ENCODE measurements at regions not wholly inside any gene's neighbourhood (a gene's known extent, or its start where the extent isn't known, plus 50 kb on each side); places are given as distances from the start of the nearest gene placed in this dataset.
"Not testable (repeated sequence)": the region's sequence is repeated elsewhere in the genome, so short reads cannot be mapped to it uniquely, and the experiment has no call there.

- no peak for DNase-seq (ENCODE audit: low spot score)
Measured at GRCh38 chr4:29104694-29105093, 1615.5 kb upstream of the PCDH7 start.

DNA sequence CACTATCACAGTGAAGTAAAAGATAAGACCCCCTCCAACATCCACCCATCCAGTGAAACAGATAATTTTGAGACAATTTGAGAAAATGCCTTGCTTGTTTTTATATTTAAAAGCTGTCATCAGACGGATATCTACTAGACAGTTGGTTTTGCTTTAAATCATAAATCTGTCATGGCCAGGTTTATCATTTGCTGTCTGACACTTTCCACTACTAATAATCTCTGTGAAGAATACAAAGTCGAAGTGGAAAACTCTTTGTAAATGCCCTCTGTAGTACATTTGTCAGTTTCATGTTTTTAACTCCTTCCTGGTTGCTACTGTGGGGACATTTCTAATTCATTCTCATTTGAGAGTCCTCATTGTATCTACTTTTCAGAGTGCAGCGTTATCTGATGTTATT is 1606.2 kb upstream of the PCDH7 start:
- no peak for DNase-seq (ENCODE audit: low spot score)

GRCh38 chr4:29117231-29117722 is 1602.9 kb upstream of the PCDH7 start:
- not testable (repeated sequence) for DNase-seq (ENCODE audit: low spot score)

- DNase-seq (ENCODE audit: low spot score): no peak
Measured at GRCh38 chr4:29121586-29121985, 1598.6 kb upstream of the PCDH7 start.

- DNase-seq (ENCODE audit: low spot score): no peak
Measured at GRCh38 chr4:29128810-29129209, 1591.4 kb upstream of the PCDH7 start.

- no peak for DNase-seq (ENCODE audit: low spot score)
Measured at GRCh38 chr4:29131304-29131703, 1588.9 kb upstream of the PCDH7 start.

GRCh38 chr4:29142708-29143107 is 1577.5 kb upstream of the PCDH7 start:
- DNase-seq (ENCODE audit: low spot score): no peak

GRCh38 chr4:29151584-29151983 is 1568.6 kb upstream of the PCDH7 start:
- no peak for DNase-seq (ENCODE audit: low spot score)

DNA sequence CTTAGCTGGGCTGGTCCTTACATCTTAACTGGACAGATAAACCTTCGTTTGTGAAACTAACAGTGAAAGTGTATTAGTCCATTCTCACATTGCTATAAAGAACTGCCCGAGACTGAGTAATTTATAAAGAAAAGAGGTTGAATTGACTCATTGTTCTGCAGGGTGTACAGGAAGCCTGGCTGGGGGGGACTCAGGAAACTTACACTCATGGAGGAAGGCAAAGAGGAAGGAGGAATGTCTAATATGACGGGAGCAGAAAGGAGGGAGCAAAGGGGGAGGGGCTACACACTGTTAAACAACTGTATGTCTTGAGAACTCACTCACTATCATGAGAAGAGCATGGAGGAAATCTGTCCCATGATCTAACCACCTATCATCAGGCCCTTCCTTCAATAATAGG is 1566.5 kb upstream of the PCDH7 start:
- peak; percentile 76 for DNase-seq (ENCODE audit: low spot score)

- no peak for DNase-seq (ENCODE audit: low spot score)
Measured at GRCh38 chr4:29175291-29175690, 1544.9 kb upstream of the PCDH7 start.

DNA sequence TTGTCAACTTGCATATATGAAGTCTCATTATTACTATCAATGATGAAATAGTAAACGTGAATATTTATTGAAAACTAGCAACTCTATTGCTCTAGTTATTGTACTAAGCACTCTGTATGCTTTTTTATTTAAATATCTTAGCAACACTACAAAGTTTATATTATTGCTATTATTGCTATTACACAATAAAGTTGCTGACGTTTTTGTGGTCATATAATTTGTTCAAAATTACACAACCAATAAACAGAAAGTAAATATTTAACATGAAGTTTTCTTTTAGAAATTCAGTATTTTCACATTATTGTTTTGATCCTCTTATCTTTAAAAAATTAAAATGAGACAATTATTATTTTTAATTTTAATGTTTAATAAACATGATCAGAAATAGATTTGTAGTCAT is 1521.1 kb upstream of the PCDH7 start:
- no peak for DNase-seq (ENCODE audit: low spot score)

- no peak for DNase-seq (ENCODE audit: low spot score)
Measured at GRCh38 chr4:29199485-29199884, 1520.7 kb upstream of the PCDH7 start.

GRCh38 chr4:29213020-29213419 is 1507.1 kb upstream of the PCDH7 start:
- no peak for DNase-seq (ENCODE audit: low spot score)

GRCh38 chr4:29220761-29221160 is 1499.4 kb upstream of the PCDH7 start:
- DNase-seq (ENCODE audit: low spot score): no peak

- no peak for DNase-seq (ENCODE audit: low spot score)
Measured at GRCh38 chr4:29224911-29225310, 1495.3 kb upstream of the PCDH7 start.

DNA sequence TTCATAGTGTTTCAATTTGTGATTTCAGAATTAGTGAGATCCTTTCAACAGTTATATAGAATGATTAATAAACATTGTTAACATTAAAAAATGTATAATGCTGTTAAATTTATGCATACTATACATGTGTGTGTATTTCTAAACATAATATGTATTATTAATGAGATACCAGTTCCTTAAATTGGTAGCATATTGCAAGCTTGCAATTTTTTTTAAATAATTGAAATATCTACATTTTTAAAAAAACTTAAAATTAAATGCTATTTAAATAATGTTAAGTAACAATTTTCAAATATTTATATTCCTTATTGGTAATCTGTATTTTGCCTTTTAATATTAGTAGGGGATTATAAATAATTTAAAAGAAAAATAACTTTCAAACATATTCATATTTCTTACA is 1479.5 kb upstream of the PCDH7 start:
- DNase-seq (ENCODE audit: low spot score): no peak

DNA sequence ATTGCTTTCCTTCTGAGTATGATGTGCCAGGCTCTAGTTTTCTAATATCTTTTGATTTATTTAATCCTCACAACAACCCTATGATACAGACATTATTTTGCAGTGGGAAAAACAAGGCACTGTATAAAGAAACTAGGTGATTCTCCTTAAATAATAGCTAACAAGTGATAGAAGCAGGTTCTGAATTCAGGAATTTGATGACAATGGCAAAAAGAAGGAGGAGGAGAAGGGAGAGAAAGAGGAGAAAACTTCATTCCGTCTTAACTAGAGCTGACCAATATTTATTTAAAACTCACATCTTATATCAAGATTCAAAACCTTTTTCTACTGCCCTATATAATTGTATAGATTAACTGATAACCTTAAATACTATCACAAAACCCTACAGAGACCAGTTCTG is 1477.1 kb upstream of the PCDH7 start:
- DNase-seq (ENCODE audit: low spot score): no peak

- DNase-seq (ENCODE audit: low spot score): no peak
Measured at GRCh38 chr4:29243851-29244250, 1476.3 kb upstream of the PCDH7 start.

DNA sequence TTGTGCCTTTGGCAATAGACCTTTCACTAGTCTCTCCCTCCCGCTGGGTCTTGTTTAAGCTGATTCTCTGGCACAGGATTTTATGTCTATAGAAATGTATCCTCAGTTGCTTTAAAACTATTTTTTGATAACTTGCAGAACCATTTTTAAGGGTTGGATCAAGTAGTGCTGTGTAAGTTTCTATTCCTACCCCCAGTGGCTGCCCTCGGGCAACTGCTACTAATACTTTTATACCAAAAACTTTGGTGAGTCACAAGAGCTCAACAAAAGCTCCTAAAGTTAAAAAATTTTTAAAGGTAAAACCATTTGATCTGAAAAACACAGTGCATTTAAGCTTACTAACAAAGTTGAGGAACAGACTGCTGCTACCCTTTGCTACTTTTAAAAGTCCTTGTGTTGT is 1460.6 kb upstream of the PCDH7 start:
- DNase-seq (ENCODE audit: low spot score): no peak

- no peak for DNase-seq (ENCODE audit: low spot score)
Measured at GRCh38 chr4:29262986-29263385, 1457.2 kb upstream of the PCDH7 start.

- DNase-seq (ENCODE audit: low spot score): no peak
Measured at GRCh38 chr4:29276150-29276549, 1444.0 kb upstream of the PCDH7 start.

DNA sequence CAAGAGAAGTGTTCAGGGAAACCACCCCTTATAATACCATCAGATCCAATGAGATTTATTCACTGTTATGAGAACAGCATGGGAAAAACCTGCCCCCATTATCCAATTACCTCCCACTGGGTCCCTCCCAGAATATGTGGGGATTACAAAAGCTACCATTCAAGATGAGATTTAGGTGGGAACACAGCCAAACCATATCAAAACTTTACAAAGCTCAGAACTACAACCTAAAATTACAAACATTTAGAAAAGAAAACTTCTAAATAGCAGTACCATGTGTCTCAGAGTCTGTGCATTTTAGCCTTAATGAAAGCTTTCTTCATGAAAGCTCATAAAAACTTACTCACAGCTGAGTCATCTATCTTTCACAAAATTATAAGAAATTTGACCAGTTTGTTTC is 1442.8 kb upstream of the PCDH7 start:
- peak; percentile 48 for DNase-seq (ENCODE audit: low spot score)

GRCh38 chr4:29278585-29278984 is 1441.6 kb upstream of the PCDH7 start:
- peak; percentile 85 for DNase-seq (ENCODE audit: low spot score)

- no peak for DNase-seq (ENCODE audit: low spot score)
Measured at GRCh38 chr4:29289118-29289517, 1431.1 kb upstream of the PCDH7 start.

DNA sequence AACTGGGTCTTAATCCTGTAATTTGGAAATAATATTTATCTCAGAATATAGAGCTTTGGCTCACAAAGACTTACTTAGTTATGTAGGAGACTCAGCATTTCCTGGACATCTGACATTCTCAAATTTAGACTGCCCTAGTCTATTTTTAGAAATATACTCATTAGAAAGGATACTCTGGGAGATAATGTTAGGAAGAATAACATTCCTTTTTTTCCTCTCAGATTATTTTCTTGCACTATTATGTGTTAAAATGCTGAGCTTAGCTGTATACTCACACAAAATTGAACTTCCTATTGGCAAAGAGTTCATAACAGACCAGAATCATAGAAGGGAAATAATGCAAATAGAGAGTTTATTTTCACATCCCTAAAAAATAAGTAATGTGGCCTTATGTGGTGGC is 1424.9 kb upstream of the PCDH7 start:
- DNase-seq (ENCODE audit: low spot score): no peak

Measured in kidney capillary endothelial cell (primary cell).